NOMO-1 treated with DMSO at 0.1 percent for 48 hours (cell line): ENCODE measurements at regions not wholly inside any gene's neighbourhood (a gene's known extent, or its start where the extent isn't known, plus 50 kb on each side); places are given as distances from the start of the nearest gene placed in this dataset.

ENCODE experiments used
- DNase-seq: peaks from one replicate; lab custom pipeline; 2025; ENCODE audit not compliant: unreplicated experiment; lab: John Stamatoyannopoulos, UW

DNA sequence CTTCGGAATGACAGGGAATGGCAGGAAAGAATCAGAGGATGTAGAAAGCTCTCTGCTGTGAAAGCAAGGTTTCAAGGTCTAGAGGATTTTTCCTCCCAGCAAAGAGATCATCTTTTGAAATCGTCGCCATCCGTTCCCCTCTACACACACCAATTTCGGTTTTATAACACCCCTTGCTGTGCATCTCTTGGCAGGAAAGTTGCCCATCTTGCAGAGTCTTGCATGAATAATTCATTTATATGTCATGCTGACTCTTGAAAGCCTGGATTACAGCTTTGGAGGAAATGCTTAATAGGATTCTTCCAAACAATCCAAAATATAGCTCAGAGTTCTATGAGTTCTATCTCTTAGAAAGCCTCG, 262.7 kb downstream of the CHL1 start:
- DNase-seq = no peak

DNA sequence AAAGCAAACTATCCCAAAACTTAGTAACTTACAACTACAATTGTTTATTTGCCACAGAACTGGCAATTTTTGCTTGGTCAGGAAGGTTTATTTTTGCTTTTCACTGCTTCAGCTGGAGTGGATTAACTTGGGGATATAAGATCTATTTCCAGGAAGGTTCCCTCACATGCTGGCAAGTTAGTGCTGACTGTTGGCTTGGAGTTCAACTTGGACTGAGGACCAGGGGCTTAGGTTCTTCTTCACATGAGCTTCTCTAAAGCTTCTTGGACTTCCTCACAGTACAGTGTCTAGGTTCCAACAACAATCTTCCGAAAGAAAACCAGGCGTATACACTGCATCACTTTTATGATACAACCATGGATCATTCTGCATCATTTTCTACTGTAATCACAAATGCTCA, 264.4 kb downstream of the CHL1 start:
- no peak for DNase-seq

DNA sequence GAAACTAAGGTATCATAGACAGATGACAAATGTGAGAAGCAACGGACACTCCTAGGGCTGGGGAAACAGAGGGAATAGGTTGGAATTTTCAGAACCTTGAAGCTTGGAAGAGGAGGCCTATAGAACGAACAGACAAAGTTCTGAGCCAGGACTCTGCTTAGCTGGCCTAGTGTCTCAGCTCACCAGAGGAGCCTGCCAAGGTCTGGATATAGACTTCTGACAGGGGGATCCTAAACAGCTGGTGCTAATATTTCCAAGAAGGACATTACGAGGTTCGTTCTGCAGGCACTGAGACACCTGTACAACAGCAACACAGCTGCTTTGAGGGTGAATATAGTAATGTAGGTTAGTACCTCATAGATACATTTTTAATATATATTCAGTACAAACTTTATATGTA, 266.3 kb downstream of the CHL1 start:
- DNase-seq = no peak

GRCh38 chr3:463252-464192, 267.0 kb downstream of the CHL1 start:
- DNase-seq = no peak

DNA sequence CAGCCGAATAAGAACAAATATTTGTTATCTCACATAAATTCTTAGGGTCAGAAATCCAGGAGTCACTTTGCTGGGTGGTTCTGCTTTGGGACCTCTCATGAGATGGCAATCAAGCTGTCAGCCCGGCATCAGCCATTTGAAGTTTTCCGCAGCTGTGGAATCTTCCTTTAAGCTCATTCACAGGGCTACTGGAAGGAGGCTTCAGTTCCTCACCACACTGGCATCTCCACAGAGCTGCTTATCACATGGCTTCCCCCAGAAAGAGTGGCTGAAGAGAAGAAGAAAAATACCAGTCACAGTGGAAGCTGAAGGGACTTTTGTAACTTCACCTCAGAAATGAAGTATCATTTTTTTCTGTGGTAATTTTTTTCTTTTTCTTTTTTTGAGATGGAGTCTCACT, 267.7 kb downstream of the CHL1 start:
- no peak for DNase-seq

- no peak for DNase-seq
Measured at GRCh38 chr3:468172-468571, 271.6 kb downstream of the CHL1 start.

DNA sequence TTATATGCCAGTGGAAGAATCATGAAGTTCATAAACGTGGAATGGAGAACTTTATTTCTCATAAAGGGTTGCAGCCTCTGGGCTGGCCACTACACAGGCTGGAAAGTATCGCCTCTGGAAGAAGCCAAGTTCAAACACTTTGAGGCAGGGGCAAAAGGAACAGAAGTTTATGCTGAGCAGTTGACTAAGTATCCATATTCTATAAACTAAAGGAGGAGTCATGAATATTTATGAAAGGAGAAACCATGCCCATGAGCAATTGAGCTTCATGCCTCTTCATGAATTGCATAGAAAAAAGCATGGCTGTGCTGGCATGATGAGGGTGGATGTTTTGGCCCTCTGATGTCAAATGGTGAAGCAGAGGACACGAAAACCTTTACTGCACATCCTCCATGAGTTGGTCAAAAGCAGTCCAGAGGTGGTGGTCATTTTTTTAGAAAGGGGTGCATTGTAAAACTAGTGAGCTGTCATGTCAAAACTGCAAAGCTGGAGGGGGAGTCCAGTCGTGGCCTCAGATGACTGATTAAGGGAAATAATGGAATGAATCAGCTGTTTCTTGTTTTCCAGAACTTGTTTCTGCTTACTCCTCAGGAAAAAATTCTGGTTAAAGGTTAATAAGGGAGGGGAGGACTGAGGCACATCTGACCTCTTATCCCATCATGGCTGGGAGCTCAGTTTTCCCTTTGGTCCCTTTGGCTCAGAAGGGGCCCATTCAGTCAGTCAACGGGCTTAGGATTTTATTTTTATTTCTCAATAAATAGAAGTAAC, 276.7 kb downstream of the CHL1 start:
- DNase-seq = no peak

DNA sequence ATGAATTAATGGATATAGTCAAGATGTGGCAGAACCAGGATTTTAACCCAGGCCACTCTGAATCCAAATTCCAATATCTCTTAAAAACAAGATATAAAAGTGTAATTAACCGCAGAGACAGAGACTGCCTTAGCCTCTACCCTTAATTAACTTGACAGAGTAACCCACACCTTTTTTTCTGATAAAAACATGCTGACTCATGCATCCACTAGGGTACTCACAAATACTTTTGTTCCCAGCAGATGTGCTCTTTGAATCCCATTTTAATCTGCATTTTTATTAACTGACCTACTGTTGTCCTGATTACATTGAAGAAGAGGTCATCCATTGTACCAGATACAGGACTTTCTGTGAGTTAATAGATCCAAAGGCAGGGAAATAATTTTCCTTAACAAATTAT, 278.3 kb downstream of the CHL1 start:
- no peak for DNase-seq

GRCh38 chr3:480070-480469, 283.5 kb downstream of the CHL1 start:
- no peak for DNase-seq

DNA sequence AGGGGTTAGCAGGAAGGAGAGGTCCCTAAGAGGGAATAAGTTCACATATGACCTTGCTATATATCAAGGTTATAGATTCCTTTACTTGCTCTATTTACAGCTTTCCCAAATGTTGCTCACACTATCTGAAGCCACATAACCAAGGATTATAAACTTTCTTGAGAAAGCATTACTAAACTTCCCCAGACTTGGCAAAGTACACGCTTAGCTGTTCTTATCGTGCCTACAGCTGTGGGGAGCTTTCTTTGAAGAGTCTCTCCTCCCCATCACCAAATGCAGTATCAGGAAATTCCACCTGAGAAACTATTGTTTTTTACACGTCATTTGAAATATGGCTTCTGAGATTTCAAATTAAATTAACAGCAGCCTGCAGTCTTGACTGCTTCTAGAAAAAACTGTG, 284.5 kb downstream of the CHL1 start:
- no peak for DNase-seq

GRCh38 chr3:481680-482079, 285.1 kb downstream of the CHL1 start:
- no peak for DNase-seq

DNA sequence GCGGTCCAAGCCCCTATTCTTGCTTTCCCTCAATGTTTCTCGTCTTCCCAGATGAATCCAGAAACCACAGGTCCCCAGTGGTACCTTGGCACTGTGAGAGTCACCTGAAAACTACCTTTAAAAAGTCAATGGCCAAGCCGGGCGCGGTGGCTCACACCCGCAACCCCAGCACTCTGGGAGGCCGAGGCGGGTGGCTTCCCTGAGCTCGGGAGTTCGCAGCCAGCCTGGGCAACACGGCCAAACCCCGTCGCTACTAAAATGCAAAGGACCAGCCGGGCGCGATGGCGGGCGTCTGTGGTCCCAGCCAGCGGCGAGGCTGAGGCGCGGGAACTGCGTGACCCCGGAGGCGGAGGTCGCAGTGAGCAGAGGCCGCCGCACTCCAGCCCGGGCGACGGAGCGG, 285.9 kb downstream of the CHL1 start:
- no peak for DNase-seq

DNA sequence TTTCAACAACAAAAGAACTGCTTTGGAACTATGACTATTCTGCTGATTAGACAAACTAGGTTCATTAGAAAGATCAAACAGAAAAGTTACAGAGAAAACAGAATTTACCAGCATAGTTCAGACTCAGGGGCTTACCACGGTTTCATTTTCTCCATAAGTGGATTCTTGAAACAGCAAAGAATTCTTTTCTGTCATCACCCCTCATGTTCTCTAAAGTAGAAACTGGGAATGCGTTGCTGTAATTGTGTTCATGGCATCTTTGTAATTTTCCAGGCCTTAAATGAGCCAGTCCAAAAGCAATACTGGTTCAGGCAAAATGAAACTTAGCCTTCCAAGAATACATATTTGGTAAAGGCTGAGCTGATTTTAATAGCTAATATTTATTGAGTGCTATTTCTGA, 287.8 kb downstream of the CHL1 start:
- DNase-seq = no peak

- DNase-seq = no peak
Measured at GRCh38 chr3:487614-488013, 291.1 kb downstream of the CHL1 start.

DNA sequence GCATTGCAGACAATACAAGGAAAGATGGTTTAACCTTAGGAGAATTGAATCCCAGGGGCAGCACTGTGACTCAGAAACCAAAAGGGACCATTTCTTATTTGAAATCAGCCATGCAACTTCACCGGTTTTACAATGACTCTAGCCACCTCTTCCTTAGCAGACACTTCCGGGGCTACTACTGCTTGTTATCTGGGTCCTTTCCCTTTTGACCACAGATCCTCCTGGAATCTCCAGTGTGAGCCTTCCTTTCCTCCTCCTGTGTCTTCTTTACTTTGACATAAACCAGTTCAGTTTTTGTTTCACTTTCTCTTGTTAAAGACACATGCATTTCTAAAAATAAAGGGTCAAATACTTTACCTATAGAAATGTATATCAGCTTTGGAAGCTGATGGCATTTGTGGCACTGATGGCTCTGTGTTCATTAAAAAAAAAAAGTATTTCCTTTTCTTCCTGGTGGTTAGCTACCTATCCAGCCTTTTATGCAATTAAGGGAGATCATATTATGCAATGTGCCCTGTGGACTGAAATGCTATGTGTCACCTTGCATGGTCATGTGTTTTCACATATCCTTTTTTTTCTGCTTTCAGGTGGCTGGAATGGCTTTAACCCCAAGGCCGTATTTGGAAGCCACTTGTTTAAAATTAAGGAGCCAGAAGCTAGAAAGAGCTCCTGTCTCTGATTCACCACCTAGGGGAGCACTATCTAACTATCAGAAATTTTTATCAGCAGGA, 296.2 kb downstream of the CHL1 start:
- DNase-seq = no peak

- DNase-seq = no peak
Measured at GRCh38 chr3:494190-494589, 297.6 kb downstream of the CHL1 start.

GRCh38 chr3:498487-498886, 301.9 kb downstream of the CHL1 start:
- no peak for DNase-seq

DNA sequence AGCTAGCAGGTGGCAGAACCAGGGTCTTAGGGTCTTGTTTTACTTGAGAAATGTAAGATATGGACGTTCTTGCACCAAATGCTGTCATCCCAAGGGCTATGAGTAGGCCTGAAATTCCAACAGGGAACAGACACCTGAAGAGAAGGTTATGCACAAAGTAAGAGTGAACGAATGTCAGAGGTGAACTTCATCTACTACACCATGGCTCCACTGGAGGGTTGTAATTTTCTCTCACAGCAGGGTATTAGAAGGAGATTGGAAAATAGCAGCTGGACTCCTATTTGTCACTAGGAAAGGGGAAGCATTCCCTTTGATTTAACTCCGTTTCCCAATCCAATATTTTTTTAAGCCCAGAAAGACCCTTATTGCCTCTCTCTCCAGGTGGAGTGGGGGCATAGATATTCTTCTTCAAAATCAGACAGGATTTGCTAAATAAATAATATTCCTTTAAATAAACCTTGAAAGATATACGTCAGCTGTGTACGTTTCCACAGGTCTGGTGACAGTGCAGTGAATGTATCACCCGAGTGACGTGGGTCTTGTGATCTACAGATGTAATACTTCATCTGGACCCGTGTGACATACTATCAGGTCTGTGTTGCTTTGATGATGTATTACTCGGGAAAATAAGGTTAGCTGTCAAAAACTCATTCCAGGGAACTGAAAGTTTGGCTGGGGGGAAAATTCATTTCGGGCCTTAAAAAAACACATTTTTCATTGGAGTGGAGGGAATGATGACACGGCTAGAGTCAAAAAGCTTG, 302.6 kb downstream of the CHL1 start:
- DNase-seq = no peak

- DNase-seq = no peak
Measured at GRCh38 chr3:502486-502885, 305.9 kb downstream of the CHL1 start.

DNA sequence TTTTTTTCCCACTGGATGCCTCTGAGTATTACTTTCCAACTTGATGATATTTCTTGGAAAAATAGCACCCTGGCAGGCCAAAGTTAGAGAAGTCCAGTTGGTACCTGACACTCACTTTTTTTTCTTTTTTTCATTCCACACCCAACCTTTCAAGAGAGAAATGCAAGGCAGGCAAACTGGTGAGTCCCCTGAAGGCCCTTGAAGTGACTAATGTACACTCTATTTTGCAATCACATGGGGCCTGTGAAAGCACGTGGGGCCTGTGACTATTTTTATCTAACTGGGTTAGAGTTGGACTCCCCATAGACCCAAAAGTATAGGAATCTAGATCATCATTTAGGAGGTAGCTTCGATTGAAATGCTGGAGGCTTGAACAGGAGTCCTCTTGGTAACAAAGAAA, 316.7 kb downstream of the CHL1 start:
- no peak for DNase-seq

DNA sequence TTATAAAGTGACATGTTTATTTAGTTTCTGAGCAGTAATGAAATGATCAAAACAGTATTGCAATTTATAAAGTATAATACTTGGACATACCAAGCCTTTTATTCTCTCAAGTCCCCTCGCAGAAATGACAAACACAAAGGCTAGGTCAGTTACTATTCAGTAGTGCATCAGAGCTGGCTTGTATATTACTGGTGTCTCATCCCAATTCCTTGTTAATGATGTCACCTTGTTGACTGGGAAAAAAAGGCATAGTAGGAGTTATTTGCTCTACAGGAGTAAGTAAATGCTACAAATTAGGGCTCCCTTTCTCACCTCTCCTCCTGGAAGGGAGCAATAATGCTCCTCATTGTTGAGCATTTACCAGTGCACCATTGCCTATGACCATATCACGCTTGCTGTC, 317.6 kb downstream of the CHL1 start:
- no peak for DNase-seq
